ENCODE measurements at regions not wholly inside any gene's neighbourhood (a gene's known extent, or its start where the extent isn't known, plus 50 kb on each side); places are given as distances from the start of the nearest gene placed in this dataset.

- no peak for TF ChIP-seq GABPA (IDR thresholded peaks at IDR 0.05 in 1 of 2, conservative IDR thresholded peaks at IDR 0.05 in 1 of 2)
- no peak for TF ChIP-seq CTCF (IDR thresholded peaks at IDR 0.05; ENCODE audit: low read depth, low read length, missing input control)
- no peak for TF ChIP-seq FOXA1 (IDR thresholded peaks at IDR 0.05)
- no peak for TF ChIP-seq TAF1 (conservative IDR thresholded peaks at IDR 0.05)
- TF ChIP-seq YY1 (IDR thresholded peaks at IDR 0.05): no peak
- no peak for TF ChIP-seq EGR1 (IDR thresholded peaks at IDR 0.05; ENCODE audit: low read depth in 2 of 2)
- no peak for TF ChIP-seq HNF4A (conservative IDR thresholded peaks at IDR 0.05)
Observed at GRCh38 chrX:4451591-4451990, 738.1 kb upstream of the PRKX start.

Data from liver (tissue), 3 donors.